ENCODE measurements at regions not wholly inside any gene's neighbourhood (a gene's known extent, or its start where the extent isn't known, plus 50 kb on each side); places are given as distances from the start of the nearest gene placed in this dataset.
A peak's percentile ranks its signal among the peaks of the same experiment; 100 is the strongest.
"Not testable (repeated sequence)": the region's sequence is repeated elsewhere in the genome, so short reads cannot be mapped to it uniquely, and the experiment has no call there.

GRCh38 chr2:181737302-181737701 is 57.0 kb upstream of the NEUROD1 start:
- not testable (repeated sequence) for DNase-seq

GRCh38 chr2:181738074-181738473 is 57.8 kb upstream of the NEUROD1 start:
- DNase-seq: no peak

- DNase-seq: no peak
Measured at GRCh38 chr2:181738563-181738962, 58.2 kb upstream of the NEUROD1 start.

- no peak for DNase-seq
Measured at GRCh38 chr2:181741756-181742155, 61.4 kb upstream of the NEUROD1 start.

- DNase-seq: no peak
Measured at GRCh38 chr2:181742361-181742760, 62.0 kb upstream of the NEUROD1 start.

- peak; percentile 83 for DNase-seq
Measured at GRCh38 chr2:181742922-181743722, 62.8 kb upstream of the NEUROD1 start.

GRCh38 chr2:181743723-181744031 is 63.4 kb upstream of the NEUROD1 start:
- no peak for DNase-seq

- DNase-seq: no peak
Measured at GRCh38 chr2:181745796-181746540, 65.7 kb upstream of the NEUROD1 start.

GRCh38 chr2:181746844-181747243 is 66.5 kb upstream of the NEUROD1 start:
- DNase-seq: no peak

GRCh38 chr2:181750305-181750704 is 70.0 kb upstream of the NEUROD1 start:
- DNase-seq: no peak

- DNase-seq: no peak
Measured at GRCh38 chr2:181751266-181752030, 71.1 kb upstream of the NEUROD1 start.

- DNase-seq: no peak
Measured at GRCh38 chr2:181752301-181752700, 72.0 kb upstream of the NEUROD1 start.

- DNase-seq: no peak
Measured at GRCh38 chr2:181753686-181754085, 73.4 kb upstream of the NEUROD1 start.

- DNase-seq: no peak
Measured at GRCh38 chr2:181754105-181754504, 73.8 kb upstream of the NEUROD1 start.

- DNase-seq: no peak
Measured at GRCh38 chr2:181755181-181755580, 74.9 kb upstream of the NEUROD1 start.

GRCh38 chr2:181760521-181760920 is 80.2 kb upstream of the NEUROD1 start:
- DNase-seq: no peak

- no peak for DNase-seq
Measured at GRCh38 chr2:181761175-181761574, 80.9 kb upstream of the NEUROD1 start.

- no peak for DNase-seq
Measured at GRCh38 chr2:181762000-181762399, 81.7 kb upstream of the NEUROD1 start.

- no peak for DNase-seq
Measured at GRCh38 chr2:181762848-181763247, 82.5 kb upstream of the NEUROD1 start.

GRCh38 chr2:181763423-181763822 is 83.1 kb upstream of the NEUROD1 start:
- no peak for DNase-seq

- peak; percentile 47 for DNase-seq
Measured at GRCh38 chr2:181764095-181764963, 84.0 kb upstream of the NEUROD1 start.

GRCh38 chr2:181766129-181766528 is 85.8 kb upstream of the NEUROD1 start:
- DNase-seq: no peak

GRCh38 chr2:181770150-181770549 is 89.8 kb upstream of the NEUROD1 start:
- no peak for DNase-seq
